ENCODE measurements at regions not wholly inside any gene's neighbourhood (a gene's known extent, or its start where the extent isn't known, plus 50 kb on each side); places are given as distances from the start of the nearest gene placed in this dataset.

GRCh38 chr10:33820531-33820930, 486.1 kb upstream of the NRP1 start:
- DNase-seq: no peak
- no peak for TF ChIP-seq CTCF (IDR thresholded peaks at IDR 0.05)
- no peak for ATAC-seq
- Histone ChIP-seq H3K9me3 (no peaks in the 10 kb centered on the region), H3K27me3 (ENCODE audit: low read depth) (no peaks in the 10 kb centered on the region), H3K36me3 (no peaks in the 10 kb centered on the region), H3K27ac (no peak overlapping the region), H3K4me3 (no peak overlapping the region), H3K4me1 (no peaks in the 10 kb centered on the region)
- intact Hi-C loops (cut with DNase I): no loop called here

- Histone ChIP-seq H3K4me3 (no peak overlapping the region), H3K27me3 (ENCODE audit: low read depth) (no peaks in the 10 kb centered on the region), H3K27ac (no peak overlapping the region), H3K9me3 (no peaks in the 10 kb centered on the region), H3K36me3 (no peaks in the 10 kb centered on the region), H3K4me1 (no peaks in the 10 kb centered on the region)
- DNase-seq: no peak
- no peak for ATAC-seq
- intact Hi-C loops (cut with DNase I): no loop called here
- TF ChIP-seq CTCF (IDR thresholded peaks at IDR 0.05): no peak
These were observed 484.7 kb upstream of the NRP1 start for GRCh38 chr10:33819206-33819605.

GRCh38 chr10:33818343-33818742, 483.9 kb upstream of the NRP1 start:
- intact Hi-C loops (cut with DNase I): no loop called here
- Histone ChIP-seq H3K4me1 (no peaks in the 10 kb centered on the region), H3K36me3 (no peaks in the 10 kb centered on the region), H3K4me3 (no peak overlapping the region), H3K27me3 (ENCODE audit: low read depth) (no peaks in the 10 kb centered on the region), H3K9me3 (no peaks in the 10 kb centered on the region), H3K27ac (no peak overlapping the region)
- ATAC-seq (no peak), DNase-seq (no peak)
- TF ChIP-seq CTCF (IDR thresholded peaks at IDR 0.05): no peak

- H3K27ac ChIP-seq: no peak overlapping the region
- no peaks in the 10 kb centered on the region for H3K36me3 ChIP-seq
These were observed 483.1 kb upstream of the NRP1 start for GRCh38 chr10:33817605-33818004.

GRCh38 chr10:33815776-33816175, 481.3 kb upstream of the NRP1 start:
- H3K4me3 ChIP-seq: no peak overlapping the region
- H3K27me3 ChIP-seq (ENCODE audit: low read depth): no peaks in the 10 kb centered on the region
- no peak for TF ChIP-seq CTCF (IDR thresholded peaks at IDR 0.05)
- ATAC-seq: no peak
- DNase-seq: no peak
- no peaks in the 10 kb centered on the region for H3K9me3 ChIP-seq
- intact Hi-C loops (cut with DNase I): no loop called here
- no peak overlapping the region for H3K27ac ChIP-seq
- no peaks in the 10 kb centered on the region for H3K4me1 ChIP-seq
- H3K36me3 ChIP-seq: no peaks in the 10 kb centered on the region

More at GRCh38 chr10:33817605-33818004, 483.1 kb upstream of the NRP1 start:
- DNase-seq: no peak
- H3K9me3 ChIP-seq: no peaks in the 10 kb centered on the region
- no peak for ATAC-seq
- TF ChIP-seq CTCF (IDR thresholded peaks at IDR 0.05): no peak
- H3K4me1 ChIP-seq: no peaks in the 10 kb centered on the region
- no peak overlapping the region for H3K4me3 ChIP-seq
- H3K27me3 ChIP-seq (ENCODE audit: low read depth): no peaks in the 10 kb centered on the region
- intact Hi-C loops (cut with DNase I): no loop called here

GRCh38 chr10:33813871-33814270, 479.4 kb upstream of the NRP1 start:
- no peaks in the 10 kb centered on the region for H3K4me1 ChIP-seq
- TF ChIP-seq CTCF (IDR thresholded peaks at IDR 0.05): no peak
- ATAC-seq: no peak

More at GRCh38 chr10:33813871-33814270, 479.4 kb upstream of the NRP1 start:
- Histone ChIP-seq H3K27me3 (ENCODE audit: low read depth) (no peaks in the 10 kb centered on the region), H3K9me3 (no peaks in the 10 kb centered on the region), H3K36me3 (no peaks in the 10 kb centered on the region), H3K4me3 (no peak overlapping the region), H3K27ac (no peak overlapping the region)
- intact Hi-C loops (cut with DNase I): no loop called here
- no peak for DNase-seq

Measured in lower lobe of right lung (tissue), 2 donors.